NCI-H1417 (cell line): ENCODE measurements at regions not wholly inside any gene's neighbourhood (a gene's known extent, or its start where the extent isn't known, plus 50 kb on each side); places are given as distances from the start of the nearest gene placed in this dataset.
"Not testable (repeated sequence)": the region's sequence is repeated elsewhere in the genome, so short reads cannot be mapped to it uniquely, and the experiment has no call there.

Experiments
- DNase-seq, 3 experiments: peaks; one replicate each; lab custom pipeline; 2025; lab: John Stamatoyannopoulos, UW

- DNase-seq, result not testable (repeated sequence)
Observed at GRCh38 chr5:177941386-177941785, 54.7 kb downstream of the PROP1 start.

DNA sequence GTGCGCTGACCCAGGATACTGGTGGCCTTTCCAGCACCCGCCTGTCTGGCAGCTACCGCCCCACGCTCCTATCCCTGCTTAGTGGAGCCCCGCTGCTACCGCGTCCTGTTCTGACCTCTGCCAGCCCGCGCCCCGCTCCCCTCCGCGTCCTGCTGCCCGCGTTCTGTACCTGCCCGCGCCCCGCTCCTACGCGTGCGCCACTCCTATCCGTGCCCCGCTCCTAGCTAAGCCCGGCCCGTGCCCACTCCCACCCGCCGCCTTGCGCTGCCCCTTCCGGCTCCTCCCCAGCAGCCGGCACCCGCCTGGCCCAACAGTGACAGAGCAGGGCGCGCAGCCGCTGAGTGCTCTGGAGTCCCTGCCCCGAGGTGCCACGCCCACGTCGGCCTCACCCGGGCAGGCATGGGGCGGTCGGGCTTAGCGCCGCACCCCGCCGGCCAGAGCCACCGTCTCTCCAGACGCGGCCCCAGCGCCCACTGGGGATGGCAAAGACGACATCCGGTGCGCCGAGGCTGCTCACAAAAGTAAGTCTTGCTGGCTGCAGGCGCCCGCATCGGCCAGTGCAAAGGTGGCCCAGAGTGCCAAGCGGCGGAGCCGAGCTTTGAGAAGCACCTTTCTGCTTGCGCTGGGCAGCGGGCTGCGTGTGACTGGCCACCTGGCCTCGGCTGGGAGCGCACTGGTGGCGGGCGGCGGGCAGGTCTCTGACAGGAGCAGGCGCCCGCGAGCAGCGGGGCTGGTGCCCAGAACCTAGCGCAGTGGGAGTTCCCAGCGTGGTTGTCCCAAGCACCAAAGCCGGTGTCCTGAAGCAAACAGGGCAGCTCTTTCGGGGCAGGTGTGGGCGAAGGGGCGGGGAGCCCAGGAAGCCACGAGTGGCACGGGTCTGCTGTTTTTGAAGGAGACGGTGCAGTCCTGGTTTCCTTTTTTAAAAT is 56.5 kb downstream of the PROP1 start:
- DNase-seq, result peak; percentile 44 to 67 (median 50)

- DNase-seq, result peak in 2 of 3 experiments; percentile 38 to 43
Observed at GRCh38 chr5:177938767-177939166, 57.3 kb downstream of the PROP1 start.

GRCh38 chr5:177934233-177934632 is 61.8 kb downstream of the PROP1 start:
- DNase-seq, result peak in 1 of 3 experiments; percentile 23

GRCh38 chr5:177930269-177931022 is 65.6 kb downstream of the PROP1 start:
- peak in 2 of 3 experiments; percentile 58 to 78 for DNase-seq

DNA sequence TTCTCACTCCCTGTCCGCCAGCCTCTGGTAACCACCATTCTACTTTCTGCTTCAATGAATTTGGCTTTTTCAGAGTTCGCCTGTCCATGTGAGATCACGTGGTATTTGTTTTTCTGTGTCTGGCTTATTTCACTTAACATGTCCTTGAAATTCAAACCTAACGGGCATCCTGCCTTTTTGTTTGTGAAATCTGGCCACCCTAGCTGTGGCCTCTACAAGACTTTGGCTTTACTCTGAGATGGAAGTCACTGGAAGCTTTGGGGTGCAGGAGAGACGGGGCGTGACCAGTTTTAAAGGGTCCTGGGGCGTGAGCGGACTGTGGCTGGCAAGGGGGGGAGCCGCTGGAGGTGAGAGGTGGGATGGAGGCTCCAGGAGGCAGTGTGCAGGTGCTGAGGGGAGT is 66.4 kb downstream of the PROP1 start:
- DNase-seq, result not testable (repeated sequence)

DNA sequence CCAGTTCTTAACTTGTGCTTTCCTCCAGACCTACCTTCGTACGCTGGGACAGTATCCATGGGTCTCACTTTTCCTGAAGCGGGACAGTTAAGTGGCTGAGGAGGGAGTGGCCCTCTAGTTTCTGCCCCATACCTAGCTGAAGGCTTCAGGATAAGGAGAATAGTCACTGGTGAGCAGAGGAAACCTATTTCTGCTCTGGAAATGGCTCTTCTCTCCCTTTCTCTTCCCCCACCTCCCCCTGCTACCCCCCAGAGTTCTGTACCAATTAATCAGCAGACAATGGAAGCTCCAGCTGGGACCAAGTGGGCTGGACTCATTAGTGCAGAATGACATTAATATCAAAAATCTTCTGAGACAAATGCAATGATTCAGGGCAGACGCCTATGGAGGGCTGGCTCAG is 68.5 kb downstream of the PROP1 start:
- DNase-seq, result peak in 1 of 3 experiments; percentile 20

DNA sequence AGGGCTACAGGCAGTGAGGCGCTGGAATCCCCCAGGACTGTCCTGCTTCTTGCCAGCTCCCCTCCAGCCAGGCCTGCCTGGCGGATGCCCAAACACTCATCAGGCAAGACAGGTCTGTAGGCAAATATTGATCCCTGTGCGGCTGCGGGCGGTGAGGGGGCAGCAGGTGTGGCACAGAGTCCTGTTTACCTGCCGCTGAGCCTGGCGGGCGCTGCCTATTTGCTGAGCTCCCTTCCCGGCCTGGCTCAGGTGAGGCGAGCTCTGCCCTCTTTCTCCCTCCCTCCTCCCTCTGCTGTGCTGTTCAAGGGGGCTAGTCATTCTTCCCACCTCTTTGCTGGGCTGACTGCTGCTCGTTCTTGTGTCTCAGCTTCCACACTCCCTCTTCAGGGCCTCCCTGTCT is 71.5 kb downstream of the PROP1 start:
- DNase-seq, result peak in 1 of 3 experiments; percentile 24

DNA sequence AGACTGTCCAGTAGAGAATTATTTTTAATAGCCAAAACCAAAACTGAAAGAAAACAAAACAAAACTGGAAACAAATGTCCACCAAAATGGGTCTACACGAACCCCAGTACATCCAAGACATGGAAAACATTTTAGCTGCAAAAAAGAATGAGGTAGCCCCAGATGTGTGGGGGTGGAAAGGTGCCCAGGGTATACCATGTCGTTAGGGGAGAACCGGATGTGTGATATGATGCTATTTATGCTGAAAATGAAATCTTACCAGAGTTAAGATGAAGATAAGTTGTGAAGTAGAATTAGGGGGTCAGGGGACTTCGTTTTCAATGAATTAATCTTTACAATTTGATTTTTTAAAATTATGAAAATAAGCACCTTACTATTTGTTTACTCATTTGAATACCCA is 72.2 kb downstream of the PROP1 start:
- not testable (repeated sequence) for DNase-seq

DNA sequence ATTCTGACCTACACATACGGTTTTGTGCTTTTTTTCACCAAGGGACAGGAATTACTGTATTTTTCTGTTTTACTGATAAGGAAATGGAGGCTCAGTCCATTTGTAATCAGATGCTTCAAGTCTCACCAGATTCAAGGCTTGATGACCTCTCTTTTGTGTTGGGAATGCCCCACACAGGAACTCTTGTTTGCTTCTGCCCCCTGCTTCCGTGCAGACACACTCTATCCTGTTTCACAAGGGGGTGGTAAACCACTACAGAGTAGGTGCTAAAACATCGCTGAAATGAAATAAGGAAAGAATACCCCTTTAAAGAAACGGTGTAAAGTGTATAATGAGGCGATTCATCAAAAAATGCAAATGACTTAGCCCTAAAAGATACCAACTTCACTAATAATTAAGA is 72.9 kb downstream of the PROP1 start:
- DNase-seq, result not testable (repeated sequence)

DNA sequence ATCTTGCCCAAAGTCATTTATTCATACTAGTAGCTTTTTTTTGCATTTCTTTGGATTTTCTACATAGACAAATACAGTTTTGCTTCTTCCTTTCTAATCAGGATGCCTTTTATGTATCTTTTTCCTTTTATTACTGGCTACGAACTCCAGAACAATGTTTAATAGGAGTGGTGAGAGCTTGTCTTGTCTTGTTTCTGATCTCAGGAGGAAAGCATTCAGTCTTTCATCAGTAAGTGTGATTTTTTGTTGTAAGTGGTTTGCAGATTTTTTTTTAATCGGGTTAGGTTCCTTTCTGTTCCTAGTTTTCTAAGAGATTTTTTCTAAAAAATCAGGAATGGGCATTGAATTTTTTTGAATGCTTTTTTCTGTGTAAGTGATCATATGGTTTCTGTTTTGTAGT is 86.8 kb downstream of the PROP1 start:
- not testable (repeated sequence) for DNase-seq

DNA sequence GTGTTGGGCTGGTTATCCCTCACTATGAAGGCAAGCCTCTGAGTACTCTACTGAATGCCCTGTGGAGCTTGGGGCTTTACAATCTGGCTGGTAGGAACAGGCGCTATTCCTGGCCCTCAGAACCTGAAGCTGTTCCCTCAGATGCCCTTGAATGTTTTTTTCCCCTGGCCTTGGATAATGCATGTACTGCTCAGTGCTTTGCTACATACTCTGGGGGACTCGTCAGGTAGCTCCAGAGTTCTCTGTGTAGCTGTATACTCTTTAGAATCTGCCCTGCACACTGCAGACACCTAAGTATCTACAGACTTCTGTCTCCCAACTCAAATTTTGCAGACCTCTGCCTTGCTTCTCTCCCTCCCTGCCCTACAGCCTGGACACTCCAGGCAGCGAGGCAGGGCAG is 93.2 kb downstream of the PROP1 start:
- DNase-seq, result not testable (repeated sequence)

GRCh38 chr5:177900066-177900465 is 96.0 kb downstream of the PROP1 start:
- not testable (repeated sequence) for DNase-seq

- DNase-seq, result not testable (repeated sequence)
Observed at GRCh38 chr5:177894681-177895453, 101.2 kb downstream of the PROP1 start.

DNA sequence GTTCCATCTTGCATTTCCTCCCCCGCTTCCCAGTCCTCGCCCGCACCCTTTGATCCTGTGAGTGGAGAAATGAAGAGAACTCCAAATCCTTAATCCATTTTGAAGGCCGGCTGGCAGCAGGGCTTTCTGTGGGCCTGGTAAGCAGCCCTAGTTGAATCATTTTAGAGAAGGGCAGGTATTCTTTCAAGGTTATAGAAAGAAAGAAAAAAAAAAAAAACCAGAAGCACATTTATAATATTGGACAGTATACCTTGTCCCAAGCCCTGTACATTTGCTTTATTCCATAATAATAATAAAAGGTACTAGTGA is 103.7 kb downstream of the PROP1 start:
- DNase-seq, result not testable (repeated sequence)

DNA sequence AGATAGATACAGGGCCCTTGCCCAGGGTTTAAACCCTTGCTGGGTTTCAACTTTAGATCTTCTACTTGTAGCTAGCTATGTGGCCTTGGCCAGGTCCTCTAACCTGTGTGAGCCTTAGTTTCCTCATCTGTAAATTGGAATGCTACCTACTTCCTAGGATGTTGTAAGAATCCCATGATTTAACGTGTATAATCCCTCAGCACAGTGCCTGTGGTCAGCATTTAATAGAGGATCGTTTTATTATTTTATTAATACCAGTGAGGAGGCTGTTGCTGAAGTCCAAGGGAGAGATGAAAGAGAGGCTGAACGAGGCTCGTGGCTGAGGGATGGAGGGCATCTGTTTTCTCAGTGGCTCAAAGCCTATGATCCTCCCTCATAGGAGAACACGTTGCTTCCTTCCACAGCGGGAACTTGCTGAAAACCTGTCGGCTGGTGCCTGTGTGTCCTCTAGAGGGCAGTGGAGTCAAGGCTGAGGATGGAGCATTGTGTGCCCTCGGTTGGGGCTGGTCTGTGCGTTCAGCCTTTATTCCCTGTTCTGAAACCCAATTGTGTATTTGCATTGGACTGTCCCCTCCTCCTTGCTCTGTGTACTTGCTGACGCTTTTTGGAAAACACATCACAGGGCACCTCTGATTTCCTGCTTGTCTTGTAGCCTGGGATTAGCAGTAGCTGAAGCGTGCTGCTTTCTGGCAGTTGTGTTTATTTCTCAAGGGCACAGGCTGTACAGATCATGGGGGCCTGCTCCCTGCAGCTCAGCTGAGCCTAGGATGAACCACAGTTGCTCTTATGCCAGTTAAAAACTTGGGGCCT is 104.3 kb downstream of the PROP1 start:
- not testable (repeated sequence) for DNase-seq

DNA sequence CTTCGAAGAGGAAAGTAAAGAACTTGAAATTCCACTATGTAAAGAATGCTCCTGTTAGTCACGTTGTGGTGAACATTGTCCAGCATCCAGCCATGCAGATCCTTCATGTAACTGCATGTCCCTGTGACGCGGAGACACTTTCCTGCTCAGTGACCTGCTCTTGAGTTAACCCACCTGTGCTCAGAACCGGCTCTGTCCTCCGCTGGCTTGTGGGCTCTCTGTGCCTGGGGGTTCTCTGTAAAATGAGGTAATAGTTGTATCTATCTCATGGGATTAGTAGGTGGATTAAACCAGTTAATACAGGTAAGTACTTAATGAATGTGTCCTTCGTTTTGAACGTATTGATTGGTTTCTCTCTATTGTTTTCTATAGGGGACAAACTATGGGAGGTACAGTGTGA is 100.6 kb upstream of the FAM153A start:
- DNase-seq, result not testable (repeated sequence)

GRCh38 chr5:177875900-177876238 is 93.2 kb upstream of the FAM153A start:
- not testable (repeated sequence) for DNase-seq

- not testable (repeated sequence) for DNase-seq
Observed at GRCh38 chr5:177875013-177875899, 92.6 kb upstream of the FAM153A start.

DNA sequence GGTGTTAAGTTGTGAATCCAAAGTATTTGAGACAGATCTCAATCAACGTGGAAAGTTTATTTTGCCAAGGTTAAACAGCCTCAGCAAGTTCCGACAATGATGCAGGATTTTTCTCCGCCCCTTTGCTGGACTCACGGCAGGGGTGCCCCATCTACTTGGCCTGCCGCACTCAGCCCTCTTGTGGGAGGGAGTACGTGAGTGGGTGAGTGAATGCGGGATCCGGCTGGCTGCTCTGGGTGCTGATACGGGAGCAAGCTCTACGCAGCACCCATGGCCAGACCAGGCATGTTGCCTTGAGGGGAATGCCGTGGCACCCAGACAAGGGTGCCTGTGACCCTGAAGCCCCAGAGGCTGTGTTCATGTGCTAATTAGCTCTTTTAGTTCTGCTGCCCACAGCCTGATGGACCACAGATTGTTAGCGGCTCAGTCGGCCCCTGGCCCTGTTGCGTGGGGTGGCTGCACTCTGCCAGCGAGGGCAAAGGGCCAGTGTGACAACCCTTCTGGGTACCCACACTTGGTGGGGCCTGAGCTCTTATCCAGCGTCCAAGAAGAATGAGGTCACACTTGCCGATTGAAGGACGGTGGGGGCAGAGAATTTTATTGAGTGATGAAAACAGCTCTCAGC is 81.2 kb upstream of the FAM153A start:
- DNase-seq, result not testable (repeated sequence)
